Fibroblast of peridontal ligament (primary cell): ENCODE measurements at regions not wholly inside any gene's neighbourhood (a gene's known extent, or its start where the extent isn't known, plus 50 kb on each side); places are given as distances from the start of the nearest gene placed in this dataset.
"Not testable (repeated sequence)": the region's sequence is repeated elsewhere in the genome, so short reads cannot be mapped to it uniquely, and the experiment has no call there.

Experiments
- DNase-seq: peaks from one replicate; pipeline ENCODE4 v3.0.0-alpha.2; 2010; ENCODE audit errors: extremely low read depth

- no peak for DNase-seq
Observed at GRCh38 chr2:14828223-14828622, 195.7 kb downstream of the LRATD1 start.

- DNase-seq: no peak
Observed at GRCh38 chr2:14828968-14829367, 196.5 kb downstream of the LRATD1 start.

- peak; percentile 15 for DNase-seq
Observed at GRCh38 chr2:14831458-14831857, 198.9 kb downstream of the LRATD1 start.

- no peak for DNase-seq
Observed at GRCh38 chr2:14843507-14844204, 211.1 kb downstream of the LRATD1 start.

GRCh38 chr2:14855751-14856150, 223.2 kb downstream of the LRATD1 start:
- no peak for DNase-seq

GRCh38 chr2:14861181-14861580, 228.7 kb downstream of the LRATD1 start:
- DNase-seq: no peak

GRCh38 chr2:14866736-14867352, 234.3 kb downstream of the LRATD1 start:
- DNase-seq: no peak

GRCh38 chr2:14867853-14868252, 235.3 kb downstream of the LRATD1 start:
- DNase-seq: no peak

GRCh38 chr2:14872779-14873325, 240.3 kb downstream of the LRATD1 start:
- no peak for DNase-seq

- DNase-seq: no peak
Observed at GRCh38 chr2:14881651-14882327, 249.3 kb downstream of the LRATD1 start.

- DNase-seq: no peak
Observed at GRCh38 chr2:14884651-14885050, 252.1 kb downstream of the LRATD1 start.

- no peak for DNase-seq
Observed at GRCh38 chr2:14891546-14891945, 259.0 kb downstream of the LRATD1 start.

- DNase-seq: no peak
Observed at GRCh38 chr2:14896330-14897030, 264.0 kb downstream of the LRATD1 start.

- DNase-seq: no peak
Observed at GRCh38 chr2:14899621-14900414, 267.3 kb downstream of the LRATD1 start.

- DNase-seq: no peak
Observed at GRCh38 chr2:14901737-14902136, 269.2 kb downstream of the LRATD1 start.

- DNase-seq: no peak
Observed at GRCh38 chr2:14902953-14903352, 270.4 kb downstream of the LRATD1 start.

- no peak for DNase-seq
Observed at GRCh38 chr2:14903709-14904374, 271.3 kb downstream of the LRATD1 start.

GRCh38 chr2:14904378-14904777, 271.9 kb downstream of the LRATD1 start:
- not testable (repeated sequence) for DNase-seq

GRCh38 chr2:14905571-14905970, 273.1 kb downstream of the LRATD1 start:
- DNase-seq: no peak

- DNase-seq: no peak
Observed at GRCh38 chr2:14907014-14907612, 274.6 kb downstream of the LRATD1 start.
